ENCODE measurements at regions not wholly inside any gene's neighbourhood (a gene's known extent, or its start where the extent isn't known, plus 50 kb on each side); places are given as distances from the start of the nearest gene placed in this dataset.

DNA sequence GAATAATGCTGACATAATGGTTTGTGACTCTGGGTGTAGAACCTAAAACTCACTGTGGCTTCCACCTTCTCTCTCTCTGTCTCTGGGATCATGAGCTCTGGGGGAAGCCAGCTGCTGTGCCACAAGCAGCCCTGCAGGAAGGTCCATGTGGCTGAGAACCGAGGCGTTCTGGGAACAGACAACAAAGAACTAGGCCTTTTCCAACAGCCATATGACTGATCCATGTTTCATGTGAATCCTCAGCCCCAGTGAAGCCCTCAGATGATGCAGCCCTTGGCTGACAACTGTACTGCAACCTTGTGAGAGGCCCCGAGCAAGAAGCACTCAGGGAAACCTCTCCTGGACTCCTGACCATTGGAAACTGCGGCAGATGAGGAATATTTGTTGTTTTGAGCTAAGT, 56.6 kb downstream of the HLA-G start:
- DNase-seq (ENCODE audit: low read depth) = no peak

DNA sequence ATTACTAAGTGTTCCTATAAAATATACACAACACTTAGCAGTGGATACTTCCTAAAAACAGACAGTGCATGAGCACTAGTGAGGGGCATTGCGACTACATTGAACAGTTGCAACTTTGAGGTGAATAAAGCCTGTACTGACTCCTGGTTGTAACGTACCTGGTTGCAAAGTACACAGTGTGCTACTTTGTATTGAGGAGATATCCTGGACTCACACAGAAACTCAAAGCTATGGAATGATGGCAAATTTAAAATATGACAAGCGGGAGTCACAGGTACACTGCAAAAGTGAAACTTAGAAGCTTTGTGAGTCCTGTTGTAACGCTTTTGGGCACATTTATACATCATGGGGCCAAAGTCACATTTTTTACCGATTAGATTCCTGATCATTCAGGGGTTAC, 55.6 kb upstream of the HLA-A start:
- no peak for DNase-seq (ENCODE audit: low read depth)

- DNase-seq (ENCODE audit: low read depth) = peak; percentile 12
Measured at GRCh38 chr6:29887330-29887818, 55.0 kb upstream of the HLA-A start.

GRCh38 chr6:29887819-29888776, 54.2 kb upstream of the HLA-A start:
- peak; percentile 80 for DNase-seq (ENCODE audit: low read depth)

Measured in activated T-cell treated with anti-CD3 and anti-CD28 coated beads for 1 hour (primary cell).